ENCODE measurements at regions not wholly inside any gene's neighbourhood (a gene's known extent, or its start where the extent isn't known, plus 50 kb on each side); places are given as distances from the start of the nearest gene placed in this dataset.

GRCh38 chr14:62097072-62097471, 334.9 kb downstream of the SNAPC1 start:
- TF ChIP-seq ZNF274 (IDR thresholded peaks at IDR 0.05; ENCODE audit: low read depth, low read length), result no peak
- no peak overlapping the region for H3K4me3 ChIP-seq (ENCODE audit: low read length)

- no peak overlapping the region for H3K4me3 ChIP-seq (ENCODE audit: low read length)
- TF ChIP-seq ZNF274 (IDR thresholded peaks at IDR 0.05; ENCODE audit: low read depth, low read length), result no peak
Observed at GRCh38 chr14:62097824-62098223, 335.6 kb downstream of the SNAPC1 start.

GRCh38 chr14:62098357-62098756, 336.1 kb downstream of the SNAPC1 start:
- no peak overlapping the region for H3K4me3 ChIP-seq (ENCODE audit: low read length)
- TF ChIP-seq ZNF274 (IDR thresholded peaks at IDR 0.05; ENCODE audit: low read depth, low read length), result no peak

- TF ChIP-seq ZNF274 (IDR thresholded peaks at IDR 0.05; ENCODE audit: low read depth, low read length), result no peak
- no peak overlapping the region for H3K4me3 ChIP-seq (ENCODE audit: low read length)
Observed at GRCh38 chr14:62099091-62099490, 336.9 kb downstream of the SNAPC1 start.

- no peak overlapping the region for H3K4me3 ChIP-seq (ENCODE audit: low read length)
- no peak for TF ChIP-seq ZNF274 (IDR thresholded peaks at IDR 0.05; ENCODE audit: low read depth, low read length)
Observed at GRCh38 chr14:62101189-62101588, 339.0 kb downstream of the SNAPC1 start.

GRCh38 chr14:62101673-62102348, 339.6 kb downstream of the SNAPC1 start:
- no peak overlapping the region for H3K4me3 ChIP-seq (ENCODE audit: low read length)
- TF ChIP-seq ZNF274 (IDR thresholded peaks at IDR 0.05; ENCODE audit: low read depth, low read length), result no peak

- no peak overlapping the region for H3K4me3 ChIP-seq (ENCODE audit: low read length)
- TF ChIP-seq ZNF274 (IDR thresholded peaks at IDR 0.05; ENCODE audit: low read depth, low read length), result no peak
Observed at GRCh38 chr14:62102349-62102725, 340.1 kb downstream of the SNAPC1 start.

GRCh38 chr14:62103464-62103863, 341.2 kb downstream of the SNAPC1 start:
- TF ChIP-seq ZNF274 (IDR thresholded peaks at IDR 0.05; ENCODE audit: low read depth, low read length), result no peak
- no peak overlapping the region for H3K4me3 ChIP-seq (ENCODE audit: low read length)

- no peak overlapping the region for H3K4me3 ChIP-seq (ENCODE audit: low read length)
- TF ChIP-seq ZNF274 (IDR thresholded peaks at IDR 0.05; ENCODE audit: low read depth, low read length), result no peak
Observed at GRCh38 chr14:62110941-62111340, 348.7 kb downstream of the SNAPC1 start.

- H3K4me3 ChIP-seq (ENCODE audit: low read length), result peak overlapping the region; percentile 30; the same call in 1 of the 2 replicates
- TF ChIP-seq ZNF274 (IDR thresholded peaks at IDR 0.05; ENCODE audit: low read depth, low read length), result no peak
Observed at GRCh38 chr14:62117010-62117750, 355.0 kb downstream of the SNAPC1 start.

- peak overlapping the region; percentile 30; the same call in 1 of the 2 replicates for H3K4me3 ChIP-seq (ENCODE audit: low read length)
- no peak for TF ChIP-seq ZNF274 (IDR thresholded peaks at IDR 0.05; ENCODE audit: low read depth, low read length)
Observed at GRCh38 chr14:62117751-62118105, 355.5 kb downstream of the SNAPC1 start.

GRCh38 chr14:62118461-62118860, 356.2 kb downstream of the SNAPC1 start:
- H3K4me3 ChIP-seq (ENCODE audit: low read length), result no peak overlapping the region
- TF ChIP-seq ZNF274 (IDR thresholded peaks at IDR 0.05; ENCODE audit: low read depth, low read length), result no peak

- H3K4me3 ChIP-seq (ENCODE audit: low read length), result no peak overlapping the region
- no peak for TF ChIP-seq ZNF274 (IDR thresholded peaks at IDR 0.05; ENCODE audit: low read depth, low read length)
Observed at GRCh38 chr14:62118871-62119270, 356.7 kb downstream of the SNAPC1 start.

- no peak for TF ChIP-seq ZNF274 (IDR thresholded peaks at IDR 0.05; ENCODE audit: low read depth, low read length)
- no peak overlapping the region for H3K4me3 ChIP-seq (ENCODE audit: low read length)
Observed at GRCh38 chr14:62123961-62124360, 361.7 kb downstream of the SNAPC1 start.

- no peak overlapping the region for H3K4me3 ChIP-seq (ENCODE audit: low read length)
- no peak for TF ChIP-seq ZNF274 (IDR thresholded peaks at IDR 0.05; ENCODE audit: low read depth, low read length)
Observed at GRCh38 chr14:62125793-62126192, 363.6 kb downstream of the SNAPC1 start.

All from GM08714 (cell line).